ENCODE measurements at regions not wholly inside any gene's neighbourhood (a gene's known extent, or its start where the extent isn't known, plus 50 kb on each side); places are given as distances from the start of the nearest gene placed in this dataset.
"Not testable (repeated sequence)": the region's sequence is repeated elsewhere in the genome, so short reads cannot be mapped to it uniquely, and the experiment has no call there.

DNA sequence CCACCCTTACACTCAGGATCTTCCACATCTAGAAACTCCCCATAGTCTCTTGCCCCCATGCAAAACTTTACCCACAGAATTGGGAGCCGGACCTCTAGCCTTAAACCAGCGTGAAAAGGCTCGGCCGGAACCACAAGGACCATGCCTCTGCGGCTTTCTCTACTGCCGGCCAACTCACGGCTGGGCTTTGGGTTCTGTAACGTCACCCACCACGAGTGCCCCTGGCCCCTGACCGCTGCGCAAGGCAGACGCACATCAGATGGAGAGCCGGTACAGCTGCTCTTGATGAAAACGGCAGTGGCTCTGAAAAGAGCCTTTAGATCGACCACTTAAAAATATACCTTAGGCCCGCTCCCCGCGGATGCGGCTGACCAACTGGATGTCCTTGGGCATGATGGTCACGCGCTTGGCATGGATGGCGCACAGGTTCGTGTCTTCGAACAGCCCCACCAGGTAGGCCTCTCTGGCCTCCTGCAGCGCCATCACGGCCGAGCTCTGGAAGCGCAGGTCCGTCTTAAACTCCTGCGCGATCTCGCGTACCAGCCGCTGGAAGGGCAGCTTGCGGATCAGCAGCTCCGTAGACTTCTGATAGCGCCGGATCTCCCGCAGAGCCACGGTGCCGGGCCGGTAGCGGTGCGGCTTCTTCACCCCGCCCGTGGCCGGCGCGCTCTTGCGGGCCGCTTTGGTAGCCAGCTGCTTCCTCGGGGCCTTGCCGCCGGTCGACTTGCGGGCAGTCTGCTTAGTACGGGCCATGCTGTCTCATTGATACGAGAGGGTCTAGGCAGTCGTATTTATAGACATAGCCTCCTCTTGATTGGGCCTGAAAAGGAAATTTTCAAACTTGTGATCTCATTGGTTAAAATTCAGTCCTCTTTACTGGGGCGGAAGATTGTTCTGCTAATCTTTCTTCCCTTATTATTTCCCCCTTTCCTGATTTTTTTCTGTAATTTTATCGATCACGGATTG, 66.3 kb downstream of the FAM72C start:
- peak in 1 of 3 donors; percentile 11 for DNase-seq (ENCODE audit: low read depth in 3 of 3)

DNA sequence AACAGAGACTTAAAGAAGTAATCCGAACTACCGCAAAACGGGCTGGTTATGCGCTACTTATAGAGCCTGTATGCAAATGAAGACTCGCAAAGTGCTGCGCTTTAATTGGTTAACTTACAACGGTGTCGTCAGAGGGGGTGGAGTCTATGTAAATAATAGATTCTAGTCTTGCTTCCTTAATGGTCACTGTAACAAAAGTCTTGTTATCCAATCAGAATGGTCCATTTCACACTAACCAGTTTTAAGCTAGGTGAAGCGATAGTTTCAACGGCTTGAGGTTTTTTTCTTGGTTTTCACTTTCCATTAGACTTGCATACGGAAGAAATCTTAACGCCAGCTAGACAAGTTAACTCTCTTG, 67.2 kb downstream of the FAM72C start:
- not testable (repeated sequence) for DNase-seq (ENCODE audit: low read depth in 3 of 3)

DNA sequence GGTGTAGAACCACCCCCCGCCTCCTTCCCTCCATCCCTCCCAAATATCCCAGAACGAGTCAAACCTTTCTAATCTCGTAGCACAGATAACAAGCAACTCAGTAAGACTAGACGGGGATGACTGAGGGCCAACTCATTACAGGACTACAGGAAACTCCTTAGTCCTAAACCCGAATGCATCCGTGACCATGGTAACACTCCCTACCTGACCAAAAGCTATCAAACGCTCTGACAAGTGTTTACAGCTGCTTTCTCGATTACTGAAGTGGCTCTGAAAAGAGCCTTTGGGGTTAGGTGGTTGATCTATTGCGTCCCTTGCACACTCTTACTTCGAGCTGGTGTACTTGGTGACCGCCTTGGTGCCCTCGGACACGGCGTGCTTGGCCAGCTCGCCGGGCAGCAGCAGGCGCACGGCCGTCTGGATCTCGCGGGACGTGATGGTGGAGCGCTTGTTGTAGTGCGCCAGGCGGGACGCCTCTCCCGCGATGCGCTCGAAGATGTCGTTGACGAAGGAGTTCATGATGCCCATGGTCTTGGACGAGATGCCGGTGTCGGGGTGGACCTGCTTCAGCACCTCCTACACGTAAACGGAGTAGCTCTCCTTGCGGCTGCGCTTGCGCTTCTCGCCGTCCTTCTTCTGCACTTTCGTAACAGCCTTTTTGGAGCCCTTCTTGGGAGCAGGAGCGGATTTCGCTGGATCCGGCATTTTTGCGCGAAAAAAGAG, 67.7 kb downstream of the FAM72C start:
- DNase-seq (ENCODE audit: low read depth in 3 of 3) = not testable (repeated sequence)

DNA sequence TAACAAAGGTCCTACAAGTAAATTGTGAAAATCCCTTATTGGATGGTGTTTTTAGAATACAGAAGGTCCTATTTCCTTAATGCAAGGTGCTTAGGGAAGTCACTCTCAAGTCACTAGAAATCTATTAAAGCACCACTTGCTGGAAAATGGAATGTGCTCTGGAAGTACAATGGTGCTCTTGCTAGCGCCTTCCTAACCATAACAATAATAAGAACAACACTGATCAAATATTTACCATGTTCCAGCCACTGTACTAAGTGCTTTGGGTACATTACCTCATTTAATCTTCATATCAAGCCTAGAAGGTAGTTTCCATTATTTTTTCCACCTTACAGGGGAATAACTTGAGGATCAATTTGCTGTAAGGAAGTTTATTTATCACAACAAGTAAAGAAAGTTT, 75.4 kb downstream of the FAM72C start:
- not testable (repeated sequence) for DNase-seq (ENCODE audit: low read depth in 3 of 3)

DNA sequence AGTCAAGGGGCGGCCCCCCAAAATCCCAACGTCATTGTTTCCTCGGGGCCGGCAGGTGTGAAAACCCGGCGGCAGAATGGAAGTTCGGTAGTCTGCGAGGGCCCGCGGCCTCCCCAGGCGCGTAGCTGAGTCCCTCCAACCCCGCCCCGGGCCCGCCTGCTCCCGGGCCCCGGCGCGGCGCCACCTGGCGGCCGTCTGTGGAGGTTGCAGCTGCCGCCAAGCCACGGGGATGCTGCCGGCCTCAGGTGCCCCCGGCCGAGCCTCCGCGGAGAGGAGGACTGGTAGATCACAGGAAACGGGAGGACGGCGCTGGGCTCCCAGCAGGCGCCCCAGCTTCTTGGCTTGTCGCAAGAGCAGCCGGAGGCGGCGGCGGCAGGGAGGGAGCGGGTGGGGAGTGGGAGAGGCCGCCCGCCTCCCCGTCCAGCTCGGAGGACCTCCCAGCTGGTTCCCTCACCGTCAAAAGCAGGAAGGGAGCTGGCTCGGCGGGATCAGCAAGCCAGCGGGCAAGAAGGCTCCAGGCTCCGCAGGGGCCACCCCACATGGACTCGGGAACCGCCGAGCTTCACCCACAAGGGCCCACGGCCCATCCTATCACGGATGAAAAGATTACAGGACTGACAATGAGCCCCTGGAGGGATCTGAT, 86.7 kb downstream of the FAM72C start:
- peak; percentile 30 to 61 (median 55) for DNase-seq (ENCODE audit: low read depth in 3 of 3)

DNA sequence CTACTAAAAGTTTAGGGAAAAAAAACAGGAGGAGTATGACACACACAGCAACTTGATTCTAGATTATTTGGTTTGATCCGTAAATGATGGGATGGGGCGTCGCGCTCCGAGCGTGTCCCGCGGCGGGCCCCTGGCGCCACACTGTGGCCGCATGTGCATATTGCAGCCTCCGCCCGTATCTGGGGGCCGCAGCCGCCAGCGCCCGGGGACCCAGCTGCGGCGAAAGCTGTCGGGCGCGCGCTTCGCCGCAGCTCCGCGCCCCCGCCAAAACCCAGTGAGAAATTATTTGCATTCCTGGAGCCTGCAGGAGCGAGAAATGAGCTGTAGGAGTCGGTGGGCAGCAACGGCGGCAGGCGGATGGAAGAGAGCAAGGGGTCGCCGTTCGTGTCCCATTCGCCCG, 87.3 kb downstream of the FAM72C start:
- peak in 1 of 3 donors; percentile 17 for DNase-seq (ENCODE audit: low read depth in 3 of 3)

DNA sequence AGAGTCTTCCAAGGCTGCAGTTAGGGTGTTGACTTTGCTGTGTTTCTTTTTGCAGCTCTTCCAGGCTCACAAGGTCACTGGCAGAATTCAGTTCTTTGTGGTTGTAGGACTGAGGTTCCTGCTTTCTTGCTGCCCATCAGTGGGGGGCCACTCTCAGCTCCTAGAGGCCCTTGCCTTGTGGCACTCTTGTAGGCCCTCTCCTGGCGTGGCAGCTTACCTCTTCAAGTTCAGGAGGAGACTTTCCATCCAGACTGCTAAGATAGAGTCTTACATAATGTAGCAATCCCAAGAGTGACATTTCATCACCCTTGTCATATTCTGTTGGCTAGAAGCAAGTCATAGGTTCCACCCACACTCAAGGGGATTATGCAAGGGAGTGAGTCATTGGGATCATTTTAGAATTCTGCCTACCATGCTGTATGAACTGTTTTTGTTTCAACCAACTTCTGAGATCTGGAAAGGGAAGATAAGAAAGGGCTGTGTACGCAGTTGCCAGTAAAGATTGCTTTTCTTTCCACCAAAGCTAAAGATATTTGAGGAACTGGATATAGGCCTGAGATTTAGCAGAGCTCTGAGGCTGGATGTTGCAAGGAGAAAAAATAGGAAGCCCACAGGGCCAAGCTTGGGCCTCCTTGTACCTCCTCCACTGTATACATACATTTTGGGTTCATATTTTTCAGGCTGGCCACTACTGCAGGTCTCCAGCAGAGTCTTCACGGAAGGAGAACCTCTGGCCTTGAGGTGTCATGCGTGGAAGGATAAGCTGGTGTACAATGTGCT, 91.8 kb downstream of the FAM72C start:
- DNase-seq (ENCODE audit: low read depth in 3 of 3) = not testable (repeated sequence)

DNA sequence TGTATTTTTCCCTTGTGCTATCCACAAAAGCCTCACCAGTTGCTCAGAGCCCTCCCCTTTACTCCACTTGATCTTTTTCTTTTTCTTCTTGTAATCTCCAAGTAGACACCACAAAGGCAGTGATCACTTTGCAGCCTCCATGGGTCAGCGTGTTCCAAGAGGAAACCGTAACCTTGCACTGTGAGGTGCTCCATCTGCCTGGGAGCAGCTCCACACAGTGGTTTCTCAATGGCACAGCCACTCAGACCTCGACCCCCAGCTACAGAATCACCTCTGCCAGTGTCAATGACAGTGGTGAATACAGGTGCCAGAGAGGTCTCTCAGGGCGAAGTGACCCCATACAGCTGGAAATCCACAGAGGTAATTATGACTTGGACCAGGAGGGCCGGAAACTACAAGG, 95.8 kb downstream of the FAM72C start:
- DNase-seq (ENCODE audit: low read depth in 3 of 3) = not testable (repeated sequence)

DNA sequence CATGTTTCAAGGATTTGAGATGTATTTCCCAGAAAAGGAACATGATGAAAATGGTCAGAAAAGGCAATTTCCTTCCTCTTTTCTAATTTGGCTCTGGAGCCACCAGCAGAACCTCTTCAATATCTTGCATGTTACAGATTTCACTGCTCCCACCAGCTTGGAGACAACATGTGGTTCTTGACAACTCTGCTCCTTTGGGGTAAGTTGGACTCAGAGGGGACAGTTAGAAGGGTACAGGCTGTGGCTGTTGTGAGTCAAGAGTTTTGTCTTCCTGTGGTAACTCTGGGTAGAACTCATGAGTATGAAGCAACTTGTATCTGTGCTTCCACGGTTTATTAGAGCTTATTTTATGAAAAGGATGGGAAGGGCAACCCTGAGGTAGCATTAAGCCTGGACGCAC, 97.2 kb downstream of the FAM72C start:
- not testable (repeated sequence) for DNase-seq (ENCODE audit: low read depth in 3 of 3)

DNA sequence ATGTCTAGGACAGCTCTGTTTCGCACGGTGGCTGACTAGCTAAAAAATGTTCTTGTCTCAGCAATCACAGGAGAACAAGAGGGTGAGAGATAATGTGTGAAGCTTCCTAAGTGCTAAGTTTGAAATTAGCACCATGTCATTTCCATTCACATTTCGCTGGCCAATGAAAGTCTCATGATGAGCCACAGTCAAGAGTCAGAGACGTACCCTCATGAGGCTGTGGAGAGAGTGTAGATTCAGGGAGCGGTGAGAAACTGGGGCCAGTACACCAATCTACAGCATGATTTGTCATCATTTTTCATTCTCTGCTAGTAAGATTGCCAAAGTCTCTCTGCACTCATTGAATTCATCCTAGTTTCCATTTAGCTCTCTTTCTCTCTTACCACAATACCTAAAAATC, 98.1 kb downstream of the FAM72C start:
- not testable (repeated sequence) for DNase-seq (ENCODE audit: low read depth in 3 of 3)

DNA sequence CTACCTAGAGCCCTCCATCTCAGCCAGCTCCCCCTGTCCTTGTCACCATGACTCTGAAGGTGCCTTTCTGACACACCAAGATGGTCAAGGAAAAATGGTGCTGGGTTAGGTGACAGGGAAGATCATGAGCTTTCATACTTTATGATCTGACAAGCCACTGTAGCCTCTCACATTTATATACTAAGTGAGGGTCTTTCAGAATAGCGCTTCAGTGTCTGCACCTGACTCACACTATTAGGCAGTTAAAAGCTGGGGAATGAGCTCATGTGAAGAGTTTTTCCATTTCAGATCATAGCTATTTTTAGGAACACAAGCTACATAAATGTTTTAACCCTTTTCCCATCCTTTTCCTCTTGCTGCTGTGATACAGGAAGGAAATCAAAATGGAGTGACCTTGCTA, 101.4 kb downstream of the FAM72C start:
- DNase-seq (ENCODE audit: low read depth in 3 of 3) = not testable (repeated sequence)

DNA sequence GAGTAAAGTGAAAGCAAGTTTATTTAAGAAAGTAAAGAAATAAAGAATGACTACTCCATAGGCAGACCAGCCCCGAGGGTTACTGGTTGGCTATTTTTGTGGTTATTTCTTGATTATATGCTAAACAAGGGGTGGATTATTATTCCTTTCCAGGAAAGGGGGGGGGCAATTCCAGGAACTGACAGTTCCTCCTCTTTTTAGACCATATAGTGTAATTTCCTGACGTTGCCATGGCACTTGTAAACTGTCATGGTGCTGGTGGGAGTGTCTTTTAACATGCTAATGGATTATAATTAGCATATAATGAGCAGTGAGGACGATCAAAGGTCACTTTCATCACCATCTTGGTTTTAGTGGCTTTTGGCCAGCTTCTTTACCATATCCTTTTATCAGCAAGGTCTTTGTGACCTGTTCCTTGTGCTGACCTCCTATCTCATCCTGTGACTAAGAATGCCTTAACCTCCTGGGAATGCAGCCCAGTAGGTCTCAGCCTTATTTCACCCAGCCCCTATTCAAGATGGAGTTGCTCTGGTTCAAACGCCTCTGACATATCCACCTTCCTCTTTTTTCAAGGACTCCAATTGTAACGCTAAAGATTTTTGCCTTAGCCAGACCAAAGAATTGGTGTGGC, 104.1 kb downstream of the FAM72C start:
- not testable (repeated sequence) for DNase-seq (ENCODE audit: low read depth in 3 of 3)

DNA sequence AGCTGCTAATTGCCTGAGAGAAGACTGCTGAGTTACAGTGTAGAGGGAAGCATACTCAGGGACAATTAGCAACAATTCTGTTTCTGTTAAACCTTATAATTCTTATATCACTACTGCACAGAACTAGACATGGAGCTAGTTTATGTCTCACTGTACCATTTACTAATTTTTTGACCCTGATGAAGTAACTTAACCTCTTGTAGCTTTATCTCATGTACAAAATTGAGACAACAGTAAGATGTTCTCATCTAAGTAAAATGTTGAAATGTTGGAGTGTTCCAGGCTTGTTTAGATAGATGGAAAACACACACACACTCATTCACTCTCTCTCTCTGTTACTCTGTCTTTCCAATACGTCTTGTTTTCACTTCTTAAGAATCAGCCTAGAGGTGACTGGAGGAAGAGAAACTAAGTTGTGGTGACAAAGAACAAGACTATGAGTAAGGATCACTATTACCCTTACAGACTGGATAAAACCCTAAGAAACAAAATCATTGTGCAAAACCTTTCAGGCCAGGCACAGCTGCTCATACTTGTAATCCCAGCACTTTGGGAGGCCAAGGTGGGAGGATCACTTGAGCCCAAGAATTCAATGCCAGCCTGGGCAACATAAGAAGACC, 107.8 kb downstream of the FAM72C start:
- not testable (repeated sequence) for DNase-seq (ENCODE audit: low read depth in 3 of 3)

DNA sequence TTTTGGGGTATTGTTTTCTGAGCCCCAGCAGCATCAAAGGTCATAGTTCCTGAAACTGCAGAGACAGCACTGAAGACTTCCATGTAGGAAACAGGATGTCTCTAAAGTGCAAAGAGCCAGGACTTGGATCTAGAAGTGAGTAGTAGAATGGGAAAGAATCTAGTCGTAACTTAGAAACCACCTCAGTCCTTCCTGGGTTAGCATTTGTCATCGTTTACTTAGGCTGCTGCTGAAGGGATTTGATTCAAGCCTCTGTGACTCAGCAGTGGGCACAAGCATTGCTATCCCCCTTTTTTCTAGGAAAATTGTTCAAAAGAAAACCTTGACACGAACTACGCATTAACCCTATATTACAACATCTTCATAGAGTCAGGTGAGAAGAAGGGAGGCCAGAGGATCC, 109.1 kb downstream of the FAM72C start:
- DNase-seq (ENCODE audit: low read depth in 3 of 3) = not testable (repeated sequence)

DNA sequence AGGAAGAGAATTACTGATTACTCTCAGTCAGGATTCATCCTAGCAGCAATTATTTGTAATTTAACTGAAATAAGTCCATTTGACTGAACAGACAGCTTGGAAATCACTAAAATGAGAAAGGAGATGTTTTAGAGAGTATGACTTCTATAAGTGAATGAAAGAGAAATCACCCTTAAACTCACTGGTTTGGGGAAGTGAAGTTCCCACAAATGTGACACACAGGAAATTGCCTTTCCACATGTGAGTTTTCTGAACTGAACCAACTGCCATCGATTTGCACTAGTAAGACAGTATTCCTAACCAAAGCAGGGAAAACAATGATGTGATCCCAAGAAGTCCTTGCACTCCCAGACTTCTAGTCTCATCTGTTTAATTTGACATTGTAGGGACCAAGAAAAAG, 110.5 kb downstream of the FAM72C start:
- not testable (repeated sequence) for DNase-seq (ENCODE audit: low read depth in 3 of 3)

DNA sequence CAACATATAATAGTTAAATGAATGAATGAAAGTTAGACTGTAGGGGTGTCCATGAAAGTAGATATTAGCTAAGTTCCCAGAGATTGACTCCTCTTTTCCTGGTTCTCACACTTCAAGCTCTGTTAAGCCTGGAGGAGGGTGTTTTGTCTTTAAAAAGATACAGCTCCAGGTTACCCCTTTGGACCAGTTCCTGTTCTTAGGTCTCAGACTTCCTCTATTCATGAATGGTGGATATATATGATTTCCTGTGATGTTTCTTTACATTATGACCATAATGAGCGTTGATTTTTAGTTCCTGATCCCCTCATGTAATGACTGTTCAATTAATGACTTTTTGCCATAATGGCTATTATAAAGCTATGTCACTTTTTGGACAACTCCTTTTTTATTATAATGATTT, 115.9 kb downstream of the FAM72C start:
- not testable (repeated sequence) for DNase-seq (ENCODE audit: low read depth in 3 of 3)

DNA sequence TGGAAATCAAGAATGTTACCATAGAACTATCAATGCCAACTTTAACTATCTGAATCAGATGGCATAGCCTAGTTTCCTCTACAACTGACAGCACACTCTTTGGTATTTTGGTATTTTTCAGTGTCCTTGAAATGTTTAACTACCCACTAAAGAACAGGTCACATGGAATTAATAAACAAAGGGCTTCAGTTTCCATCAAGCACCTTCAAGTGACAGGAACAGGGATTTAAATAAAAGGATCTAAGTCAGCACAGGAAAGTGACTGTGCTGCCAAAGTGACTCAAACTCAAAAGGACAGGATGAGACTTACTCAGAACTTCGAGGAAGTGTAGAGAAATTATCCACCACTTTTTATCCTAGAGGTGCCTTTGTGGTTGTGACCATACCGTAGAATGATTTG, 117.7 kb downstream of the FAM72C start:
- DNase-seq (ENCODE audit: low read depth in 3 of 3) = not testable (repeated sequence)

DNA sequence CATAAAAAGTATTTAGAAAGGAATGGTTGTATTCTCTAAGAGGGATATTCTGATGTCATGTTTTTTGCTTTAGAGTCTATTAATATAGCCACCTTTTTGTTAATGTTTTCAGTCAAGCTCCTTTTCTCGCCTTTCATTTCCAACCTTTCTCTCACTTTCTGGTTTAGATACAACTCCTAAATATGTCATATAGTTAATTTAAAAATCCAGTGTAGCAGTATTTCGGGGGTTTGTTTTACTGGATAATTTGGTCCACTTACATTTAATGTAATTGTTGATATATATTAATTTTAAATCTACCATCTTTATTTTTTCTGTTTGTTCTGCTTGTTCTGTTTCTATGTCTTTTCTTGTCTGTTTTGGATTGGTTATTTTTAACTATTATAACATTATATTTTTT, 121.1 kb downstream of the FAM72C start:
- not testable (repeated sequence) for DNase-seq (ENCODE audit: low read depth in 3 of 3)

DNA sequence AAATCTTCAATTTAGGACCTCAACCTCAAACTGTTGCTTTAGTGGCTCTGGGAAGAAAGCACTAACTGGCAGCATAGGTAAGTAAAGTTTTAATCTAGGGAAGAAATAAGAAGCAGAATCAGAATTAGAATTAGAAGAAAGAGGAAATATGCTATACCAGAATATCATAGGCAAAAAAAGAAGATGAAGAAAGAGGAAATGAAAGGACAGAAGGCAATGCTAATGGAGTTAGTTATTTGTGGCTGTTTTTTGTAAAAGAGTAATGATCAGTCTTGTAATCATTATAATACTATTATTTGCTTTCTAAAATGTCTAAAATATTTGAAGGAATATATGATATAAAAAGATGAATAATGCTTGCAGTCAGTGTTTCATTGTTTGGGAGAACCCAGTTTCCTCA, 122.9 kb downstream of the FAM72C start:
- not testable (repeated sequence) for DNase-seq (ENCODE audit: low read depth in 3 of 3)

DNA sequence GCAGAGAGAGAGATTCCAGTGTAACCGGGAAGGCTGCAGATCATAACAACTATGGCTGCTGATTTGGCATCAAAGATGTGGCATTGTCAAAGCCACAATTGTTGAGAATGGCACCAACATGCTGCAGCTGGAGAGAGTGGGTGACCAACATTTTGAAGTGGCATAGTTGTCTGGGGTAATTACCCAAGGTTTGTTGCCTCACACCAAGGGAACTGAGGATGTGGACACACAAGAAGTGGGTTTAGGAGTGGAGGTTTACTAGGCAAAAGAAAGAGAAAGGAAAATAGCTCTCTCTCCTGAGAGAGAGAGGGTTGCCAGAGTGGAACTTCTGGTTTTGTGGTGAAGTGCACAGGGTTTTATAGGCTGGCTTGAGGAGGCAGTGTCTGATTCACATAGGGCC, 126.6 kb downstream of the FAM72C start:
- DNase-seq (ENCODE audit: low read depth in 3 of 3) = not testable (repeated sequence)
